ENCODE measurements at regions not wholly inside any gene's neighbourhood (a gene's known extent, or its start where the extent isn't known, plus 50 kb on each side); places are given as distances from the start of the nearest gene placed in this dataset.

GRCh38 chr11:8756201-8756600, 73.6 kb downstream of the RPL27A start:
- Histone ChIP-seq H3K4me3 (ENCODE audit: low read depth in 2 of 2, low read length in 1 of 2) (no peak overlapping the region), H4K20me1 (ENCODE audit: insufficient read depth) (peaks cover 10% of the 10 kb centered on the region), H3K27ac (ENCODE audit: low read depth in 2 of 2, low read length in 1 of 2) (peak overlapping the region; percentile 11 to 83; a peak in 3 of 4 replicates), H2AFZ (ENCODE audit: low read depth) (no peak overlapping the region), H3K4me1 (ENCODE audit: control insufficient read depth in 1 of 2, insufficient read depth in 2 of 2, low read depth in 1 of 2, low read length in 1 of 2) (peaks cover 0 to 16% of the 10 kb centered on the region in 2 experiments; a peak in 3 of 4 replicates), H3F3A (replicated peaks; ENCODE audit: insufficient read depth) (peaks cover 24% of the 10 kb centered on the region), H3K79me2 (ENCODE audit: insufficient read depth) (peaks cover 66% of the 10 kb centered on the region), H3K9me2 (no peaks in the 10 kb centered on the region), H3K36me3 (replicated peaks in 1 of 2; ENCODE audit: control insufficient read depth in 1 of 2, insufficient read depth in 2 of 2, low read length in 1 of 2) (peaks cover 0 to 14% of the 10 kb centered on the region in 2 experiments), H3K9me3 (no peaks in the 10 kb centered on the region), H3K27me3 (ENCODE audit: insufficient read depth) (no peaks in the 10 kb centered on the region), H3K9ac (no peak overlapping the region), H3K4me2 (peak overlapping the region; percentile 56)
- ChIA-PET CTCF (no interaction called here), POLR2A (no interaction called here)
- WGBS (ENCODE audit: low lambda C conversion rate): 88% methylated on average over 1 of the region's 1 CpG
- no peak for DNase-seq
- TF ChIP-seq RAD21 (IDR thresholded peaks at IDR 0.05; ENCODE audit: low read length) (no peak), PBX3 (IDR thresholded peaks at IDR 0.05) (0 out of 2 replicates have a peak, but pooled peaks have one; percentile 6)

GRCh38 chr11:8757047-8757446, 74.5 kb downstream of the RPL27A start:
- no peaks in the 10 kb centered on the region for H3K9me2 ChIP-seq
- H3K4me2 ChIP-seq: peak overlapping the region; percentile 56; the same call in 1 of the 2 replicates
- H3K4me1 ChIP-seq (ENCODE audit: control insufficient read depth in 1 of 2, insufficient read depth in 2 of 2, low read depth in 1 of 2, low read length in 1 of 2): peaks cover 0 to 16% of the 10 kb centered on the region in 2 experiments; a peak in 3 of 4 replicates
- H3K79me2 ChIP-seq (ENCODE audit: insufficient read depth): peaks cover 65% of the 10 kb centered on the region
- no peak overlapping the region; the same call in 1 of the 2 replicates for H3K9ac ChIP-seq
- no peaks in the 10 kb centered on the region for H3K27me3 ChIP-seq (ENCODE audit: insufficient read depth)
- peaks cover 24% of the 10 kb centered on the region for H3F3A ChIP-seq (replicated peaks; ENCODE audit: insufficient read depth)
- H3K27ac ChIP-seq (ENCODE audit: low read depth in 2 of 2, low read length in 1 of 2): peak overlapping the region; percentile 29 to 83; a peak in 3 of 4 replicates
- TF ChIP-seq PBX3 (IDR thresholded peaks at IDR 0.05) (0 out of 2 replicates have a peak, but pooled peaks have one; percentile 2), NRF1 (IDR thresholded peaks at IDR 0.05; ENCODE audit: low read depth, low read length) (no peak), FOSL2 (IDR thresholded peaks at IDR 0.05; ENCODE audit: borderline replicate concordance, low read depth) (peak; percentile 64; the same call in 1 of the 2 replicates), SMC3 (IDR thresholded peaks at IDR 0.05; ENCODE audit: low read depth, low read length) (no peak), JUND (IDR thresholded peaks at IDR 0.05) (peak; percentile 43), TCF12 (IDR thresholded peaks at IDR 0.05) (peak; percentile 14; the same call in 1 of the 2 replicates), CHD2 (IDR thresholded peaks at IDR 0.05; ENCODE audit: low read length, partially characterized antibody) (no peak)
- DNase-seq: no peak
- H3K4me3 ChIP-seq (ENCODE audit: low read depth in 2 of 2, low read length in 1 of 2): no peak overlapping the region
- WGBS (ENCODE audit: low lambda C conversion rate): 86% methylated on average over 2 of the region's 2 CpGs
- H3K9me3 ChIP-seq: no peaks in the 10 kb centered on the region
- CTCF ChIA-PET: no interaction called here
- H4K20me1 ChIP-seq (ENCODE audit: insufficient read depth): peaks cover 10% of the 10 kb centered on the region
- H2AFZ ChIP-seq (ENCODE audit: low read depth): no peak overlapping the region
- H3K36me3 ChIP-seq (replicated peaks in 1 of 2; ENCODE audit: control insufficient read depth in 1 of 2, insufficient read depth in 2 of 2, low read length in 1 of 2): peaks cover 0 to 14% of the 10 kb centered on the region in 2 experiments
- POLR2A ChIA-PET: no interaction called here

GRCh38 chr11:8757533-8757932, 74.9 kb downstream of the RPL27A start:
- Histone ChIP-seq H3F3A (replicated peaks; ENCODE audit: insufficient read depth) (peaks cover 24% of the 10 kb centered on the region), H4K20me1 (ENCODE audit: insufficient read depth) (peaks cover 10% of the 10 kb centered on the region), H3K79me2 (ENCODE audit: insufficient read depth) (peaks cover 67% of the 10 kb centered on the region), H2AFZ (ENCODE audit: low read depth) (no peak overlapping the region), H3K27ac (ENCODE audit: low read depth in 2 of 2, low read length in 1 of 2) (peak overlapping the region in 1 of 2 experiments; percentile 83; a peak in 2 of 4 replicates), H3K9me3 (no peaks in the 10 kb centered on the region), H3K4me1 (ENCODE audit: control insufficient read depth in 1 of 2, insufficient read depth in 2 of 2, low read depth in 1 of 2, low read length in 1 of 2) (peaks cover 0 to 16% of the 10 kb centered on the region in 2 experiments; a peak in 3 of 4 replicates), H3K9me2 (no peaks in the 10 kb centered on the region), H3K4me3 (ENCODE audit: low read depth in 2 of 2, low read length in 1 of 2) (no peak overlapping the region), H3K9ac (no peak overlapping the region), H3K4me2 (peak overlapping the region; percentile 56; the same call in 1 of the 2 replicates), H3K36me3 (replicated peaks in 1 of 2; ENCODE audit: control insufficient read depth in 1 of 2, insufficient read depth in 2 of 2, low read length in 1 of 2) (peaks cover 0 to 14% of the 10 kb centered on the region in 2 experiments), H3K27me3 (ENCODE audit: insufficient read depth) (no peaks in the 10 kb centered on the region)
- WGBS (ENCODE audit: low lambda C conversion rate): 92% methylated on average over 2 of the region's 2 CpGs
- CTCF ChIA-PET: no interaction called here
- no peak for DNase-seq
- POLR2A ChIA-PET: no interaction called here
- TF ChIP-seq IRF3 (IDR thresholded peaks at IDR 0.05; ENCODE audit: low read depth, low read length) (no peak), CTCF (IDR thresholded peaks at IDR 0.05) (no peak), FOXM1 (IDR thresholded peaks at IDR 0.05; ENCODE audit: low read depth) (no peak), CHD2 (IDR thresholded peaks at IDR 0.05; ENCODE audit: low read length, partially characterized antibody) (no peak), PBX3 (IDR thresholded peaks at IDR 0.05) (no peak), USF2 (IDR thresholded peaks at IDR 0.05; ENCODE audit: borderline replicate concordance, low read depth, low read length) (no peak), SMC3 (IDR thresholded peaks at IDR 0.05; ENCODE audit: low read depth, low read length) (no peak), RFX5 (IDR thresholded peaks at IDR 0.05; ENCODE audit: low read length) (no peak)
